Cardiac muscle cell (in vitro differentiated cells and primary cell): ENCODE measurements at regions not wholly inside any gene's neighbourhood (a gene's known extent, or its start where the extent isn't known, plus 50 kb on each side); places are given as distances from the start of the nearest gene placed in this dataset.

Experiments used
- DNase-seq, 2 donors: peaks; one replicate each; pipeline versions ENCODE4 v3.0.0 to v3.0.0-alpha.2; 2010 to 2017; ENCODE audit warnings: low read depth in 1 of 2, low spot score in 1 of 2
- H3K27ac ChIP-seq: fragments of 200-600 bp; sonication (generic); 2 replicates; pipeline ENCODE4 v1.5.1; 2016
- H3K27me3 ChIP-seq: fragments of 200-600 bp; sonication (generic); 2 replicates; pipeline ENCODE4 v1.6.0; 2016; ENCODE audit warnings: control low read depth
- H3K36me3 ChIP-seq: fragments of 200-600 bp; sonication (generic); 2 replicates; pipeline ENCODE4 v1.5.1; 2016; ENCODE audit warnings: control low read depth
- H3K4me1 ChIP-seq: fragments of 200-600 bp; sonication (generic); 2 replicates; pipeline ENCODE4 v1.8.1; 2017; ENCODE audit warnings: low read depth, mild to moderate bottlenecking, mixed run types
- H3K4me3 ChIP-seq: fragments of 200-600 bp; sonication (generic); 2 replicates; pipeline ENCODE4 v1.5.1; 2016; ENCODE audit warnings: mild to moderate bottlenecking
- H3K9me3 ChIP-seq: fragments of 200-600 bp; sonication (generic); 2 replicates; pipeline ENCODE4 v1.5.1; 2017; ENCODE audit warnings: low read depth, mild to moderate bottlenecking, control low read depth
- CTCF ChIP-seq: IDR thresholded peaks from 2 replicates; pipeline ENCODE4 v1.5.1; 2012; ENCODE audit warnings: low read depth, mild to moderate bottlenecking, low read length

GRCh38 chr7:68537774-68538071 is 1060.6 kb upstream of the AUTS2 start:
- Histone ChIP-seq H3K9me3 (no peaks in the 10 kb centered on the region), H3K4me3 (no peak overlapping the region), H3K4me1 (no peaks in the 10 kb centered on the region), H3K27me3 (no peaks in the 10 kb centered on the region), H3K36me3 (no peaks in the 10 kb centered on the region), H3K27ac (no peak overlapping the region)
- DNase-seq, result no peak
- TF ChIP-seq CTCF, result no peak

- H3K4me3 ChIP-seq, result no peak overlapping the region
- no peak for DNase-seq
- H3K27ac ChIP-seq, result no peak overlapping the region
- H3K36me3 ChIP-seq, result no peaks in the 10 kb centered on the region
- no peaks in the 10 kb centered on the region for H3K4me1 ChIP-seq
- H3K27me3 ChIP-seq, result no peaks in the 10 kb centered on the region
- no peaks in the 10 kb centered on the region for H3K9me3 ChIP-seq
- no peak for TF ChIP-seq CTCF
Measured at GRCh38 chr7:68542831-68543230, 1055.4 kb upstream of the AUTS2 start.

GRCh38 chr7:68544851-68545250 is 1053.4 kb upstream of the AUTS2 start:
- Histone ChIP-seq H3K36me3 (no peaks in the 10 kb centered on the region), H3K9me3 (no peaks in the 10 kb centered on the region), H3K27ac (no peak overlapping the region), H3K4me1 (no peaks in the 10 kb centered on the region), H3K4me3 (no peak overlapping the region), H3K27me3 (no peaks in the 10 kb centered on the region)
- no peak for TF ChIP-seq CTCF
- no peak for DNase-seq

GRCh38 chr7:68547181-68547580 is 1051.1 kb upstream of the AUTS2 start:
- no peak for TF ChIP-seq CTCF
- Histone ChIP-seq H3K27ac (no peak overlapping the region), H3K36me3 (no peaks in the 10 kb centered on the region), H3K9me3 (no peaks in the 10 kb centered on the region), H3K4me1 (no peaks in the 10 kb centered on the region), H3K27me3 (no peaks in the 10 kb centered on the region), H3K4me3 (no peak overlapping the region)
- DNase-seq, result no peak

GRCh38 chr7:68547799-68548198 is 1050.5 kb upstream of the AUTS2 start:
- Histone ChIP-seq H3K27me3 (no peaks in the 10 kb centered on the region), H3K36me3 (no peaks in the 10 kb centered on the region), H3K4me1 (no peaks in the 10 kb centered on the region), H3K4me3 (no peak overlapping the region), H3K27ac (no peak overlapping the region), H3K9me3 (no peaks in the 10 kb centered on the region)
- no peak for TF ChIP-seq CTCF
- DNase-seq, result no peak

- Histone ChIP-seq H3K4me1 (no peaks in the 10 kb centered on the region), H3K27ac (no peak overlapping the region), H3K36me3 (no peaks in the 10 kb centered on the region), H3K4me3 (no peak overlapping the region), H3K9me3 (no peaks in the 10 kb centered on the region), H3K27me3 (no peaks in the 10 kb centered on the region)
- DNase-seq, result no peak
- TF ChIP-seq CTCF, result no peak
Measured at GRCh38 chr7:68550027-68550426, 1048.2 kb upstream of the AUTS2 start.
